Stomach (tissue), 8 donors: ENCODE measurements at regions not wholly inside any gene's neighbourhood (a gene's known extent, or its start where the extent isn't known, plus 50 kb on each side); places are given as distances from the start of the nearest gene placed in this dataset.

Source experiments
- DNase-seq, 2 donors: peaks; one replicate each; pipeline versions ENCODE4 v3.0.0 to v3.0.0-alpha.2; 2013 to 2019
- H3K27ac ChIP-seq, 5 donors: fragments of 200-600 bp in 4 of 5; sonication (generic) in 4 of 5; one replicate each; pipeline ENCODE4 v1.5.1; 2013 to 2019; ENCODE audit warnings: mild to moderate bottlenecking in 1 of 5, moderate library complexity in 1 of 5
- H3K27me3 ChIP-seq, 3 donors: fragments of 200-600 bp; sonication (generic); one replicate each; pipeline ENCODE4 v1.5.1; 2017 to 2019; ENCODE audit warnings: mixed run types in 1 of 3
- H3K36me3 ChIP-seq, 4 donors: fragments of 200-600 bp; sonication (generic); 1 replicate in 3 of 4; 2 replicates in 1 of 4; pipeline ENCODE4 v1.5.1; 2016 to 2019
- H3K4me1 ChIP-seq, 4 donors: fragments of 200-600 bp; sonication (generic); one replicate each; pipeline ENCODE4 v1.5.1; 2016 to 2019
- H3K4me3 ChIP-seq, 4 donors: fragments of 200-600 bp; sonication (generic) in 3 of 4; one replicate each; pipeline ENCODE4 v1.5.1; 2016 to 2019; ENCODE audit warnings: mild to moderate bottlenecking in 1 of 4
- H3K9me3 ChIP-seq, 4 donors: fragments of 200-600 bp; sonication (generic); one replicate each; pipeline ENCODE4 v1.5.1; 2016 to 2019
- CTCF ChIP-seq, 7 experiments: fragments of 450-650 bp in 4 of 7; fragments of 200-600 bp in 3 of 7; sonication (generic) in 3 of 7; IDR thresholded peaks; one replicate each; pipeline ENCODE4 v1.5.1; 2016 to 2019; ENCODE audit warnings: antibody characterized with exemption in 7 of 7, control low read depth in 2 of 7, mild to moderate bottlenecking in 1 of 7
- EP300 ChIP-seq: sonication (generic); formaldehyde crosslinking; IDR thresholded peaks from one replicate; pipeline ENCODE4 v1.6.1; 2017; ENCODE audit warnings: antibody characterized with exemption
- POLR2A ChIP-seq, 4 donors: fragments of 450-650 bp; IDR thresholded peaks; one replicate each; pipeline ENCODE4 v1.6.1; 2016; ENCODE audit warnings: antibody characterized with exemption in 4 of 4, control low read depth in 2 of 4, mild to moderate bottlenecking in 1 of 4, moderate library complexity in 1 of 4
- POLR2AphosphoS5 ChIP-seq, 3 donors: sonication (generic); formaldehyde crosslinking; IDR thresholded peaks; one replicate each; pipeline ENCODE4 v1.6.1; 2016; ENCODE audit warnings: antibody characterized with exemption in 3 of 3
- WGBS, 5 donors: extraction: QIAGEN DNeasy Blood & Tissue Kit in 3 of 5; methylation state at CpG; one replicate each; pipeline versions ENCODE4 v1.1.5 to v1.1.7; 2013 to 2018; 5-methylcytosine and 5-hydroxymethylcytosine counted together
- intact Hi-C: fragments of 100-400 bp; cut with DNase I; formaldehyde crosslinking; loops from one replicate; pipeline ENCODE4 v1.15.1; 2023; ENCODE audit warnings: low total_unique reads
- donor health status: healthy with polysubstance abuse.
- donor health status: Bipolar disorder and iron deficiency.
- donor health status: healthy.

GRCh38 chr5:87836696-87837095, 424.0 kb upstream of the CCNH start:
- H3K4me1 ChIP-seq = no peaks in the 10 kb centered on the region
- TF ChIP-seq CTCF (IDR thresholded peaks at IDR 0.05) (no peak), EP300 (no peak), POLR2AphosphoS5 (IDR thresholded peaks at IDR 0.05) (no peak), POLR2A (IDR thresholded peaks at IDR 0.05) (no peak)
- no peaks in the 10 kb centered on the region for H3K27me3 ChIP-seq
- no peaks in the 10 kb centered on the region for H3K36me3 ChIP-seq
- DNase-seq = no peak
- H3K4me3 ChIP-seq = no peak overlapping the region
- WGBS, 5 donors = 54 to 73% (median 67%) methylated on average over 1 of the region's 1 CpG
- intact Hi-C loops = no loop called here
- no peak overlapping the region for H3K27ac ChIP-seq
- peaks cover 0 to 32% (median 22%) of the 10 kb centered on the region in 4 donors for H3K9me3 ChIP-seq

- WGBS, 5 donors = 61 to 79% (median 72%) methylated on average over 2 of the region's 2 CpGs
- Histone ChIP-seq H3K27me3 (no peaks in the 10 kb centered on the region), H3K4me3 (no peak overlapping the region), H3K9me3 (peaks cover 0 to 24% (median 21%) of the 10 kb centered on the region in 4 donors), H3K27ac (no peak overlapping the region), H3K4me1 (no peaks in the 10 kb centered on the region), H3K36me3 (no peaks in the 10 kb centered on the region)
- TF ChIP-seq POLR2AphosphoS5 (IDR thresholded peaks at IDR 0.05) (no peak), POLR2A (IDR thresholded peaks at IDR 0.05) (no peak), EP300 (no peak), CTCF (IDR thresholded peaks at IDR 0.05) (no peak)
- DNase-seq = no peak
- intact Hi-C loops = no loop called here
Observed at GRCh38 chr5:87831499-87831898, 418.8 kb upstream of the CCNH start.

- TF ChIP-seq EP300 = no peak
- no peak for TF ChIP-seq POLR2A (IDR thresholded peaks at IDR 0.05)
- TF ChIP-seq CTCF (IDR thresholded peaks at IDR 0.05) = no peak
- TF ChIP-seq POLR2AphosphoS5 (IDR thresholded peaks at IDR 0.05) = no peak
- intact Hi-C loops = no loop called here
- Histone ChIP-seq H3K27ac (no peak overlapping the region), H3K4me3 (no peak overlapping the region), H3K4me1 (no peaks in the 10 kb centered on the region), H3K27me3 (no peaks in the 10 kb centered on the region), H3K9me3 (peaks cover 0 to 24% (median 21%) of the 10 kb centered on the region in 4 donors), H3K36me3 (no peaks in the 10 kb centered on the region)
- DNase-seq = peak; percentile 6 to 29
- 50 to 59% (median 55%) methylated on average over 5 of the region's 5 CpGs for WGBS, 5 donors
Observed at GRCh38 chr5:87829217-87829551, 416.5 kb upstream of the CCNH start.

GRCh38 chr5:87828545-87829216, 416.0 kb upstream of the CCNH start:
- no peak for TF ChIP-seq EP300
- TF ChIP-seq POLR2A (IDR thresholded peaks at IDR 0.05) = no peak
- no peak for TF ChIP-seq CTCF (IDR thresholded peaks at IDR 0.05)
- no peak for TF ChIP-seq POLR2AphosphoS5 (IDR thresholded peaks at IDR 0.05)
- H3K36me3 ChIP-seq = no peaks in the 10 kb centered on the region
- intact Hi-C loops = no loop called here
- H3K4me3 ChIP-seq = no peak overlapping the region
- no peaks in the 10 kb centered on the region for H3K4me1 ChIP-seq
- H3K27ac ChIP-seq = no peak overlapping the region
- DNase-seq = no peak
- H3K27me3 ChIP-seq = no peaks in the 10 kb centered on the region
- 53 to 69% (median 65%) methylated on average over 2 of the region's 2 CpGs for WGBS, 5 donors
- H3K9me3 ChIP-seq = peaks cover 0 to 24% (median 21%) of the 10 kb centered on the region in 4 donors
